H1 (cell line): ENCODE measurements at regions not wholly inside any gene's neighbourhood (a gene's known extent, or its start where the extent isn't known, plus 50 kb on each side); places are given as distances from the start of the nearest gene placed in this dataset.

Experiments
- CTCF ChIA-PET: fragments of 300-600 bp; sonication (Branson Sonifier 250); formaldehyde crosslinking; loops from one replicate; lab custom pipeline; 2021; ENCODE audit not compliant: partially characterized antibody; lab: Charles Lee
- POLR2A ChIA-PET: fragments of 300-600 bp; sonication (Branson Sonifier 250); formaldehyde crosslinking; loops from one replicate; lab custom pipeline; 2021; ENCODE audit warnings: inconsistent platforms; ENCODE audit not compliant: partially characterized antibody; lab: Charles Lee
- DNase-seq, 2 experiments: peaks; one replicate each; pipeline versions ENCODE4 v3.0.0 to v3.0.0-alpha.2; 2010 to 2022; ENCODE audit warnings: low spot score in 2 of 2, low read depth in 1 of 2, mixed read lengths in 1 of 2
- FAIRE-seq: peaks from 2 replicates; lab custom pipeline; 2011; peaks lifted over from hg19 to GRCh38; lab: Jason Lieb, UNC
- H2AFZ ChIP-seq: 2 replicates; pipeline ENCODE4 v1.8.1; 2012; ENCODE audit warnings: low read length, inconsistent platforms
- H2AK5ac ChIP-seq: 2 replicates; pipeline ENCODE4 v1.6.1; 2013; ENCODE audit warnings: low read depth, low read length
- H2BK120ac ChIP-seq: replicated peaks from 2 replicates; pipeline ENCODE3; 2013; ENCODE audit warnings: low read depth, low read length, inconsistent platforms
- H2BK12ac ChIP-seq: 2 replicates; pipeline ENCODE4 v1.6.1; 2013; ENCODE audit warnings: low read depth, low read length
- H2BK15ac ChIP-seq: 2 replicates; pipeline ENCODE4 v1.6.1; 2013; ENCODE audit warnings: low read length
- H2BK20ac ChIP-seq: 2 replicates; pipeline ENCODE4 v1.6.1; 2013; ENCODE audit warnings: low read length
- H2BK5ac ChIP-seq: 2 replicates; pipeline ENCODE4 v1.6.1; 2013; ENCODE audit warnings: low read depth, low read length
- H3K14ac ChIP-seq: 2 replicates; pipeline ENCODE4 v1.6.1; 2013; ENCODE audit warnings: inconsistent platforms; ENCODE audit not compliant: insufficient read length
- H3K18ac ChIP-seq: 2 replicates; pipeline ENCODE4 v1.6.1; 2013; ENCODE audit warnings: low read length; ENCODE audit errors: extremely low read depth
- H3K23ac ChIP-seq: 2 replicates; pipeline ENCODE4 v1.6.1; 2013; ENCODE audit warnings: inconsistent platforms; ENCODE audit not compliant: insufficient read length
- H3K23me2 ChIP-seq: 2 replicates; pipeline ENCODE4 v1.6.1; 2013; ENCODE audit warnings: low read depth, low read length
- H3K27ac ChIP-seq: 2 replicates; pipeline ENCODE4 v1.6.1; 2011; ENCODE audit warnings: low read depth, low read length, inconsistent platforms
- H3K27me3 ChIP-seq, 4 experiments: replicated peaks in 1 of 4; 1 replicate in 1 of 4; 2 replicates in 3 of 4; pipeline versions ENCODE4 v1.6.1 to v1.8.1; 2011 to 2013; ENCODE audit warnings: low read length in 3 of 4, mild to moderate bottlenecking in 3 of 4, inconsistent platforms in 2 of 4, mixed read lengths in 2 of 4, moderate library complexity in 1 of 4; ENCODE audit not compliant: control insufficient read depth in 3 of 4, insufficient read depth in 3 of 4; ENCODE audit errors: extremely low read depth in 1 of 4
- H3K36me3 ChIP-seq, 4 experiments: 2 replicates each; pipeline versions ENCODE4 v1.6.1 to v1.8.1; 2011 to 2013; ENCODE audit warnings: mild to moderate bottlenecking in 4 of 4, low read length in 3 of 4, moderate library complexity in 2 of 4, control low read depth in 1 of 4, inconsistent platforms in 1 of 4; ENCODE audit not compliant: insufficient read depth in 4 of 4, control insufficient read depth in 2 of 4
- H3K4ac ChIP-seq: replicated peaks from 2 replicates; pipeline ENCODE3; 2013; ENCODE audit warnings: low read length, low read depth, mixed read lengths, inconsistent platforms; ENCODE audit not compliant: insufficient read length
- H3K4me1 ChIP-seq, 4 experiments: replicated peaks in 1 of 4; 1 replicate in 1 of 4; 2 replicates in 3 of 4; pipeline versions ENCODE4 v1.6.1 to v1.8.1; 2011 to 2013; ENCODE audit warnings: low read length in 3 of 4, inconsistent platforms in 2 of 4, mixed read lengths in 1 of 4; ENCODE audit not compliant: insufficient read depth in 4 of 4, control insufficient read depth in 3 of 4
- H3K4me2 ChIP-seq, 2 experiments: 2 replicates each; pipeline versions ENCODE4 v1.6.1 to v1.8.1; 2011 to 2013; ENCODE audit warnings: low read depth in 2 of 2, low read length in 2 of 2, control low read depth in 1 of 2, inconsistent platforms in 1 of 2, mild to moderate bottlenecking in 1 of 2; ENCODE audit not compliant: insufficient read depth in 1 of 2
- H3K4me3 ChIP-seq, 4 experiments: fragments of 200-600, 300-600 bp in 1 of 4; sonication (generic), shearing (Covaris generic), sonication (Bioruptor Twin) in 1 of 4; 2 replicates each; pipeline versions ENCODE4 v1.5.1 to v1.8.1; 2011 to 2016; ENCODE audit warnings: low read length in 4 of 4, low read depth in 3 of 4, control low read depth in 2 of 4, inconsistent platforms in 2 of 4, mild to moderate bottlenecking in 2 of 4, mixed read lengths in 1 of 4, moderate library complexity in 1 of 4; ENCODE audit not compliant: insufficient read depth in 2 of 4; ENCODE audit errors: extremely low read depth in 1 of 4
- H3K56ac ChIP-seq: replicated peaks from 2 replicates; pipeline ENCODE3; 2013; ENCODE audit warnings: low read depth, mild to moderate bottlenecking, mixed read lengths, low read length, inconsistent platforms; ENCODE audit not compliant: insufficient read length
- H3K79me1 ChIP-seq: 2 replicates; pipeline ENCODE4 v1.6.1; 2013; ENCODE audit warnings: low read depth, low read length, control low read depth
- H3K79me2 ChIP-seq, 2 experiments: 2 replicates each; pipeline versions ENCODE4 v1.6.1 to v1.8.1; 2012 to 2013; ENCODE audit warnings: low read length in 2 of 2, mild to moderate bottlenecking in 2 of 2, inconsistent platforms in 1 of 2; ENCODE audit not compliant: insufficient read depth in 2 of 2, control insufficient read depth in 1 of 2
- H3K9ac ChIP-seq, 4 experiments: replicated peaks in 1 of 4; 1 replicate in 1 of 4; 2 replicates in 3 of 4; pipeline versions ENCODE4 v1.6.1 to v1.8.1; 2011 to 2013; ENCODE audit warnings: low read depth in 3 of 4, low read length in 3 of 4, control low read depth in 2 of 4, mild to moderate bottlenecking in 2 of 4, moderate library complexity in 2 of 4, inconsistent platforms in 1 of 4; ENCODE audit errors: extremely low read depth in 1 of 4
- H3K9me3 ChIP-seq, 2 experiments: 2 replicates each; pipeline versions ENCODE4 v1.6.1 to v1.8.1; 2012 to 2013; ENCODE audit warnings: mild to moderate bottlenecking in 2 of 2, moderate library complexity in 2 of 2, control low read depth in 1 of 2, inconsistent platforms in 1 of 2, low read depth in 1 of 2, low read length in 1 of 2, mixed read lengths in 1 of 2; ENCODE audit not compliant: insufficient read depth in 2 of 2
- H4K20me1 ChIP-seq, 2 experiments: replicated peaks in 1 of 2; 2 replicates each; pipeline versions ENCODE3 to v1.8.1; 2011 to 2013; ENCODE audit warnings: inconsistent platforms in 2 of 2, low read length in 2 of 2, mild to moderate bottlenecking in 1 of 2; ENCODE audit not compliant: insufficient read depth in 2 of 2, control insufficient read depth in 1 of 2
- H4K5ac ChIP-seq: 2 replicates; pipeline ENCODE4 v1.6.1; 2013; ENCODE audit warnings: low read length, low read depth, mixed read lengths, inconsistent platforms; ENCODE audit not compliant: insufficient read length
- H4K8ac ChIP-seq: 2 replicates; pipeline ENCODE4 v1.8.0; 2013; ENCODE audit warnings: mild to moderate bottlenecking, moderate library complexity, low read length, inconsistent platforms; ENCODE audit not compliant: insufficient read depth; ENCODE audit errors: extremely low read depth
- H4K91ac ChIP-seq: replicated peaks from 2 replicates; pipeline ENCODE3; 2013; ENCODE audit warnings: low read length, mixed read lengths, inconsistent platforms; ENCODE audit not compliant: insufficient read length
- BACH1 ChIP-seq: IDR thresholded peaks from 2 replicates; pipeline ENCODE4 v1.6.1; 2012; ENCODE audit warnings: low read length, improper control_type of control experiment
- BCL11A ChIP-seq, 2 experiments: IDR thresholded peaks; one replicate each; pipeline ENCODE4 v1.6.1; 2011; ENCODE audit warnings: low read depth in 2 of 2, low read length in 2 of 2, mild to moderate bottlenecking in 2 of 2
- CBX5 ChIP-seq: fragments of 300-800, 300-1000 bp; sonication (generic); IDR thresholded peaks from 2 replicates; pipeline ENCODE4 v1.7.1; 2016; ENCODE audit warnings: antibody characterized with exemption, low read length, low read depth
- CBX8 ChIP-seq: fragments of 300-800, 300-1000 bp; sonication (generic); IDR thresholded peaks from 2 replicates; pipeline ENCODE4 v1.7.1; 2016; ENCODE audit warnings: low read depth, low read length, borderline replicate concordance
- CEBPB ChIP-seq: IDR thresholded peaks from 2 replicates; pipeline ENCODE4 v1.6.1; 2012; ENCODE audit warnings: low read depth, low read length
- CHD1 ChIP-seq: IDR thresholded peaks from 2 replicates; pipeline ENCODE4 v1.6.1; 2012; ENCODE audit warnings: low read depth, low read length, improper control_type of control experiment
- EP300 ChIP-seq, 2 experiments: IDR thresholded peaks; 1 replicate in 1 of 2; 2 replicates in 1 of 2; pipeline ENCODE4 v1.6.1; 2011 to 2012; ENCODE audit warnings: low read depth in 2 of 2, low read length in 2 of 2, mild to moderate bottlenecking in 2 of 2, borderline replicate concordance in 1 of 2, inconsistent platforms in 1 of 2, moderate library complexity in 1 of 2
- GTF2F1 ChIP-seq: IDR thresholded peaks from 2 replicates; pipeline ENCODE4 v1.6.1; 2012; ENCODE audit warnings: low read depth, low read length, improper control_type of control experiment, borderline replicate concordance
- HDAC2 ChIP-seq, 2 experiments: fragments of 300-600 bp in 1 of 2; sonication (generic) in 1 of 2; IDR thresholded peaks; 2 replicates each; pipeline ENCODE4 v1.6.1; 2011 to 2012; ENCODE audit warnings: low read depth in 2 of 2, low read length in 2 of 2, mild to moderate bottlenecking in 2 of 2, moderate library complexity in 2 of 2, borderline replicate concordance in 1 of 2, inconsistent platforms in 1 of 2
- KDM1A ChIP-seq: fragments of 200-600, 300-600 bp; sonication (generic); IDR thresholded peaks from 2 replicates; pipeline ENCODE4 v1.7.1; 2016; ENCODE audit warnings: mild to moderate bottlenecking, low read length, borderline replicate concordance
- PHF8 ChIP-seq: fragments of 200-600 bp; sonication (generic); conservative IDR thresholded peaks from 2 replicates; pipeline ENCODE4 v1.7.1; 2012; ENCODE audit warnings: low read depth, mild to moderate bottlenecking, inconsistent platforms, low read length, moderate library complexity
- RBBP5 ChIP-seq: IDR thresholded peaks from 2 replicates; pipeline ENCODE4 v1.7.1; 2012; ENCODE audit warnings: low read depth, mild to moderate bottlenecking, inconsistent platforms, low read length, moderate library complexity, borderline replicate concordance
- SIX5 ChIP-seq: IDR thresholded peaks from 2 replicates; pipeline ENCODE4 v1.6.1; 2011; ENCODE audit warnings: mild to moderate bottlenecking, low read depth, low read length
- SRF ChIP-seq: IDR thresholded peaks from 2 replicates; pipeline ENCODE4 v1.6.1; 2011; ENCODE audit warnings: mild to moderate bottlenecking, low read depth, low read length, moderate library complexity
- WGBS, 2 experiments: shearing (Covaris generic) in 1 of 2; methylation state at CpG; one replicate each; pipeline versions ENCODE4 v1.1.6 to v1.1.7; 2013 to 2015; ENCODE audit warnings: low lambda C conversion rate in 2 of 2, mixed read lengths in 2 of 2, inconsistent platforms in 1 of 2, low coverage in 1 of 2, missing lambda C conversion rate in 1 of 2; ENCODE audit not compliant: insufficient replicate concordance in 2 of 2, insufficient coverage in 1 of 2, insufficient read length in 1 of 2; ENCODE audit errors: extremely low coverage in 1 of 2, missing lambda C conversion rate in 1 of 2; 5-methylcytosine and 5-hydroxymethylcytosine counted together

- Histone ChIP-seq H3K4ac (no peak overlapping the region), H2BK15ac (no peak overlapping the region), H3K4me1 (no peaks in the 10 kb centered on the region; a peak in 1 of 7 replicates), H4K20me1 (no peaks in the 10 kb centered on the region), H3K9ac (no peak overlapping the region), H3K4me3 (no peak overlapping the region), H3K79me2 (no peaks in the 10 kb centered on the region), H3K14ac (no peak overlapping the region), H2BK20ac (no peak overlapping the region), H2BK120ac (no peak overlapping the region), H4K8ac (no peak overlapping the region), H3K4me2 (no peak overlapping the region), H3K9me3 (no peaks in the 10 kb centered on the region), H3K79me1 (no peaks in the 10 kb centered on the region), H2BK5ac (no peak overlapping the region), H2BK12ac (no peak overlapping the region), H2AK5ac (no peak overlapping the region), H4K91ac (no peak overlapping the region), H4K5ac (no peak overlapping the region), H3K18ac (no peak overlapping the region), H3K23me2 (no peaks in the 10 kb centered on the region), H3K56ac (no peak overlapping the region), H3K23ac (no peak overlapping the region), H3K27ac (no peak overlapping the region), H2AFZ (no peak overlapping the region), H3K36me3 (no peaks in the 10 kb centered on the region), H3K27me3 (no peaks in the 10 kb centered on the region)
- ChIA-PET POLR2A (interaction anchor here (1.0 kb wide), 1 partner anchor 20 kb away, joined by 3 read pairs; no protein-coding TSS in a partner anchor), CTCF (interaction anchor here (1.4 kb wide), 1 partner anchor 30 kb away, joined by 3 read pairs; no protein-coding TSS in a partner anchor)
- DNase-seq = no peak
- FAIRE-seq = no peak
- 87% methylated on average over 1 of the region's 1 CpG; no CpG with 5 or more reads in 1 of the 2 experiments for WGBS, 2 experiments
- TF ChIP-seq CEBPB = no peak
- TF ChIP-seq BACH1 = no peak
- no peak for TF ChIP-seq CHD1
- no peak for TF ChIP-seq CBX8
- no peak for TF ChIP-seq SRF
- TF ChIP-seq EP300 (IDR thresholded peaks at IDR 0.05; ENCODE audit: borderline replicate concordance in 1 of 2, low read depth in 2 of 2, low read length in 2 of 2) = no peak
- no peak for TF ChIP-seq BCL11A (IDR thresholded peaks at IDR 0.05; ENCODE audit: low read depth in 2 of 2, low read length in 2 of 2)
- no peak for TF ChIP-seq CBX5
- no peak for TF ChIP-seq PHF8
- TF ChIP-seq KDM1A = no peak
- no peak for TF ChIP-seq SIX5
- no peak for TF ChIP-seq HDAC2 (IDR thresholded peaks at IDR 0.05; ENCODE audit: borderline replicate concordance in 1 of 2, low read depth in 2 of 2, low read length in 2 of 2)
- no peak for TF ChIP-seq GTF2F1
- TF ChIP-seq RBBP5 = no peak
Observed at GRCh38 chr12:71277866-71278265, 120.1 kb upstream of the TSPAN8 start.
